GM18507 (cell line): ENCODE measurements at regions not wholly inside any gene's neighbourhood (a gene's known extent, or its start where the extent isn't known, plus 50 kb on each side); places are given as distances from the start of the nearest gene placed in this dataset.
"Not testable (repeated sequence)": the region's sequence is repeated elsewhere in the genome, so short reads cannot be mapped to it uniquely, and the experiment has no call there.

ENCODE experiments used
- DNase-seq: peaks from one replicate; pipeline ENCODE4 v3.0.0; 2011; ENCODE audit warnings: low read depth; ENCODE audit not compliant: insufficient read length; ENCODE audit errors: extremely low spot score
- FAIRE-seq: peaks from 2 replicates; lab custom pipeline; 2011; peaks lifted over from hg19 to GRCh38; lab: Jason Lieb, UNC

- DNase-seq (no peak), FAIRE-seq (no peak)
Observed at GRCh38 chr7:138212314-138212713, 136.1 kb downstream of the AKR1D1 start.

DNA sequence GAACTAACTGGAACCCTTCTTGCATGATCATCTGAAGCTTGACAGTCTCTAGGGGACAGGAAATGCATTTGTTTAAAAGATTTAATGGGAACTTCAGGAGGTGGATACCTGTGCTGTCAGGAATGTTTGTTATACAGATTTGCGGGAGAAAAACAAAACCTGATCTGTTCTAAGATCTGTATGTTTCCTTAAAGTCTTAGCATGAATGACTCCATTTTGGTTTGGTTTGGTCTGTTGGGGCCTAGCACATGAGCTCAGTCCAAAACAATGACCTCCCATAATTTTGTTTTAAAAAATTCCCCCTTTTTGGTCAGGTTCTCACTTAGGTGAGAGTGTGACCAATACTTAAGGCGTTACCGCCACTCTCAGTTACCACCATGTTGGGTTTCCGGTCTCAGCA, 138.7 kb downstream of the AKR1D1 start:
- no peak for FAIRE-seq
- no peak for DNase-seq

DNA sequence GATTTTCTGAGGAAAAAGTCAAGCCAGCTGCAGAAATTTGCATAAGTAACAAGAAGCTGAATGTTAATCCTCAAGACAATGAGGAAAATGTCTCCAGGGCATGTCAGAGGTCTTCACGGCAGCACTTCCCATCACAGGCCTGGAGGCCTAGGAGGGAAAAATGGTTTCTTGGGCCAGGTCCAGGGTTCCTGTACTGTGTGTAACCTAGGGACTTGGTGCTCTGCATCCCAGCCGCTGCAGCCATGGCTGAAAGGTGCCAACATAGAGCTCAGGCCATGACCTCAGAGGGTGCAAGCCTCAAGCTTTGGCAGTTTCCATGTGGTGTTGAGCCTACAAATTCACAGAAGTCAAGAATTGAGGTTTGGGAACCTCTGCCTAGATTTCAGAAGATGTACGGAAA, 144.1 kb downstream of the AKR1D1 start:
- DNase-seq, FAIRE-seq: not testable (repeated sequence)

DNA sequence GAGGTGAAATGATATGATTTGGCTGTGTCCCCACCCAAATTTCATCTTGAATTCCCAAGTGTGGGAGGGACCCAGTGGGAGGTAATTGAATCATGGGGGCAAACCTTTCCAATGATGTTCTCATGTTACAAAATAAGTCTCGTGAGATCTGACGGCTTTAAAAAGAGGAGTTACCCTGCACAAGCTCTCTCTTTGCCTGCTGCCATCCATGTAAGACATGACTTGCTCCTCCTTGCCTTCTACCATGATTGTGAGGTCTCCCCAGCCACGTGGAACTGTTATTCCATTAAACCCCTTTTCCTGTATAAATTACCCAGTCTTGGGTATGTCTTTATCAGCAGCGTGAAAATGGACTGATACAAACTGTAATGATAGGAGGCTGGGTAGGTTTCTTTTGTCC, 145.1 kb downstream of the AKR1D1 start:
- FAIRE-seq, DNase-seq: not testable (repeated sequence)

DNA sequence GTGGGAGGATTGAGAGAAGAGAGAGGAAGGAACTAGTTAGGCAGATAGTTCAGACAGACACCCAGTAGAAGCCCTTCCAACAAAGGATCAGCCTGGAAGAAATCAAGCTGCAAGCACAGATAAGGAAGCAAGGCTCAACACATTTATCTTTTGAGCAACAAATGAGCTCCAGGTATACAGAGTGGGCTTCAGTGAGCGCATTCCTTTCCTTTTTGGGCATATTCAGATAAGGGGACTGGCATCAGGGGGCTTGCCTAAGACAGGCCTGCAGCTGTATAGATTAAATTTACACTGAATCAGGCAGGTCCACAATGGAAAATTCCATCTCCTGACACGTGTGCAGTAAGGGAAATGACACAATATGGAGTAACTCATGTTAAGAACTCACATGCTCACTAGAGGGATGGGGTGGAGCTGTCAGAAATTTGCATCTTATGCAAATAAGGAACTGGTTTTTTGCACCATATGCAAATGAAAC, 147.2 kb downstream of the AKR1D1 start:
- FAIRE-seq (no peak), DNase-seq (no peak)

DNA sequence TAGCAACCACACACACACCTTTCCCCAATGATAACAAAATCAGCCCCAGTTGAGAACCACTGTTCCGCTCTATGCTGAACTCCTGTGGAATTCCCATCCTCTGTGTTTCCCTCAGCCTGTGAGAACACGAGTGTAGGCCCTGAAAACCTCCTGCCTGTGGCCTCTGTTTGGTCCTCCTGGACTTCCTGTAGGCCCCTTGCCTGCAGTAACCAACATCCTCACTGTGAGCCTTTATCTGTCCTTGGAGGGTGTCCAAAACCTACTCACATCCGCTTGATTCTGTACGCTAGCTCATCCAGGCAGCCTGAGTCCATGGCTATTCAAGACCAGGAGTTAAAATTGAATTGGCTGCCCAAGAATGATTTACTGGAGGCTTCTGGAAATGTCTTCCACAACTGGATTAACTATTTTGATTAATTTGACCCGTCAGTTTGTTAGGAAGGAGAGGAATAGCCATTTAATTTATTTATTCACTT, 149.8 kb downstream of the AKR1D1 start:
- no peak for DNase-seq
- FAIRE-seq: no peak

DNA sequence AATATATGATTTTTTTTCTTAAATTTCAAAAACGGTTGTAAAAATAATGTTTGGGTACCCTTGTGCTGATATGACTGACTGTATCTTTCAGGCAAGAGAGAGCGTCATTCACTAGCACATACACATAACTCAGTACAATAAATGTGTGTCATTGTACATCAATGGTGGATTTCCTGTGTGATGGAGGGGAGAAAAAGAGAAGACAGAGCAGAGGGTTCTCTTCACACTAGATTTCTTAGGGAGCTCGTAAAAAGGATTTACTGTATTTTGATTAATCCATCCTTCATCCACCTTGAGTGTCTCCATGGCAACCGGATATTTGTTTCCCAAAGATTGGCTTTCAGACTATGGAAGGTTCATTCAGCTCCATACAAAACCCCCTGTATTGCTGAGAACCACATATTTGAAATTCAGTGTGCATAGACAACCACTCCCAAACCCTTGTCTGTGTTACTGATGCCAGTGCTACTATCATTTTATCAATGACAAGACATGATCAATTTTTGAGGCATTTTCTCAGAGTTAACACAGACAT, 150.6 kb downstream of the AKR1D1 start:
- FAIRE-seq (no peak), DNase-seq (no peak)

DNA sequence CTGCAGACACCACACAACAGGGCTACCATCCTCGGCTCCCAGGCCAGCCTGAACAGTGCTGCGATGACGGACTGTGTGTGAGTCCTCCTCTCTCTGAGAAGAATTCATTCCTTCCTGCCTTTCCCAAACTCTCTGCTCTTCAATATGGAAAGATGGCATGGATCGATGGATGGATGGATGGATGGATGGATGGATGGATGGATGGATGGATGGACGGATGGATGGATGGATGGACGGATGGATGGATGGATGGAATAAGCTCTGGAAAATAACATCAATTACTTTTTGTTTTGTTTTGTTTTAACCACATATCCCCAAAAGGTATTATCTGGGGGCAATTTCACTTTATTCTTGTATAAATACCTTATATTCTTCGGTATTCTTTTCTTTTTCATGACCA, 151.9 kb downstream of the AKR1D1 start:
- DNase-seq: no peak
- no peak for FAIRE-seq

DNA sequence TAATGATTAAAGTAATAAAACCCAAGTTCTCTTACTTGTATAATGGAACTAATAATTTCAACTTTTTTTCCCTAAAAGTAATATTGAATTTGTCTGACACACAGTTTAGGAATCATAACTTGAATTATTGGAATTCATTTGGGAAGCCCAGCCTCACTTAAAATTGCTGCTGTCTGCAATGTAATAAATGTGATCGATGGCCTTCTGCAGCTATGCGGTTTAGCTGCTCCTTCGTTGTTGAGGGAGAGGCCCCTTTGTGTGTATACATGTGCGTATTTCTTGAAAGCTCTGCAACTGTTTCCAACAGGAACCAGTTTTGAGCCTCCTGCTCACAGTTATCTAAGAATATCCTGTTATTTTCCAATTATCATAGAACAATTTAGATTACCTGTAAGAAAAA, 152.5 kb downstream of the AKR1D1 start:
- FAIRE-seq (no peak), DNase-seq (no peak)

DNA sequence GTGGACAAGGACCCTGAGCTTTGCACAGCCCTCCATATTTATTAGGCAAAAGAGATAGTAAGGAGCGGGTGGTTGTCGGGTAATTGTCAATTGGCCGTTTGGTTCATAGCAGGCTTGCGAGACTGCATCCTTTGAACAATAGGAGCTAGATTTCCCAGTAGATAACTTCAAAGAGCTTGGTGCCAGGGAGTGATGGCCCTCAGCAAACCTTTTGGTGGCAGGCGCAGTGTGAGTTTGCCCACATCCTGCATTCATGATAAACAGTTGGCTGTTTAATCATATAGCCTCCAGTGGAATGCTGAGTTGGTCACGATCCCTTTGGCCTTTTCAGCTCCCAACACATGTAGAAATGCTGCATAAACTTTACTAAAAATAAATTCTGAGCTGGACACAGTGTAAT, 156.9 kb downstream of the AKR1D1 start:
- no peak for DNase-seq
- FAIRE-seq: no peak

DNA sequence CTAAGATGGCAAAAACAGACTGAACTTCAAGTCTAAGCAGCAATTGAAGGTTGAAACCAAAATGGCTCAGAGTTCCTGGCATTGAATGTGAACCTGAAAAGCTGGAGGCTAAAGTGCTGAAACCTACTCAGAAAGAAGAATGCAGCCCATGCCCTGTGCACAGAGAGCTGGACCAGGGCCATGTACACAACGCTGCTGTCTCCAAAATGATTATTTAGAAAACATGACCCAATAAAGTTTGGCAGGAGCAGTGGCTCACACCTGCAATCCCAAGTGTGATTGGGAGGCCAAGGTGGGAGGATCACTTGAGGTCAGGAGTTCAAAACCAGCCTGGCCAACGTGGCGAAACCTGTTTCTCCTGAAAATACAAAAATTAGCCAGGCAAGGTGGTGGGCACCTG, 158.9 kb downstream of the AKR1D1 start:
- DNase-seq: no peak
- no peak for FAIRE-seq

- FAIRE-seq: no peak
- no peak for DNase-seq
Observed at GRCh38 chr7:138237995-138238394, 161.7 kb downstream of the AKR1D1 start.

DNA sequence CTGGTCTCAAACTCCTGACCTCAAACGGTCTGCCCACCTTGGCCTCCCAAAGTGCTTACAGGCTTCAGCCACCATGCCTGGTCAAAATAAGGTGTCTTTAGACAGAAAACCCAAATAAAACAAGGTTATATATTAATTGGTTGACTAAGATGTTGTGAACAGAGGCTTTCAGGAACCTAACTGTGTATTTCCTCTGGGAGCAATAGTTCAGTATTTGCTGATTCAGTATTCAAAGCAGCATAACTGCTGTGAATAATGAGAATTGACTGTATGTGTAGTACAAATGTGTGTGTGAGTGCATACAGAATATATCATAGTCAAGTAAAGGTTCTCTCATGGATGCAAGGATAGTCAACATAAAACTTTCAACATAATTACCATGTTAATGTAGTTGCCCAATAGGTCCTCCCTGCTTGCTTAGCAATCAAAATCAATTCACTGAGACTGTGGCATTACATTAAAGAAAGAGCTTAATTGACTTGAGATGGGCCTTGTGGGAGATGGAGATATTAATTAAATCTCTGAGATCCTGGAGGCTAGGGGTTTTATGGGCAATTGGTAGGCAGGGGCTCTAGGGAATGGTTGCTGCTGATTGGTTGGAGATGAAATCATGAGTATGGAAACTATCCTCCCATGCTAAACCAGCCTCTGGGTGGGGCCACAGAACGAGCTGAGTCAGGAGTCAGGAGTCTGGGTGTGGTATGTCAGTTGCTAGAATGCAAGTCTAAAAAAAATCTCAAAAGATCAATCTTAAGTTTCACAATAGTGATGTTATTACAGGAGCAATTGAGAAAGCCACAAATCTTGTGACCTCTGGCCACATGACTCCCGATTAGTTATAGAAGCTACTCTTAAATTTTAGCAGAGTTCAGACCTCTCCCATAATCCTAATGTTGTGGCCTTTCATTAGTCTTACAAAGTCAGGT, 162.7 kb downstream of the AKR1D1 start:
- DNase-seq (no peak), FAIRE-seq (no peak)

DNA sequence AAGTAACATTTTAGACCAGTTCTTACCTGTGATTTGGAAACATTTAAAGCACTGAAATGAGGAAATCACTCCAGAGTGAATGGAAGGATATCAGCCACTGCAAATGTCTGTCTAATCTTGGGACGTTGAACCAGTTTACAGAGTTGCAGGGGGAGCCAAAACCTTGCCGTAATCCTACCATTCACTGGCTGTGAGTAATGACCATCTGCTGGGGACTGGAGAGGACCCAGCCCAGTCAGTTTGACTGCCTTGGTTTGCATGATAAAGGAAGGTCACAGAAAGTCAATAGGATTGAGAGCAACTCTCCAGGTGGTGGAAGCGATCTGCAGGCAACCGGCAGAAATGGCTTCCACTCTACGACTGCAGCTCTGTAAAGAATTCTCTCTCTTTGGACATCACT, 167.2 kb downstream of the AKR1D1 start:
- DNase-seq: no peak
- no peak for FAIRE-seq

DNA sequence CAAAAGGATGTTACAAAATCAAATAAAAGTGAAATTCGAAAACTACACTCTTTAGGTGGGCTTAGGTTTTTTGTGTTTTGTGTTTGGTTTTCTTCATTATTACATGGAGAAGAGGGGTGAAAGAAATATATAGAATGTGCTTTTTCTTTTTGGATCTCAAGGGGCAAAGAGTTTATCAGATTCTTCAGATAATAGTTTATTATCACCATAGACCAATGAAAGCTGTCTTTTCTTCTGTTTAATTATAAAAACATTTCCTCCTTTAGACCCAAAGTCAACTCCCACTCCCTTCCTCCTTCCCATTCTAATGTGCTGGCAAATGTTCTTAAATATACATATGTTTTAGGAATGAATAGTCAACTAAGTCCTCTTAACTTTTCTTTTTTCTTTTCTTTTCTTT, 167.6 kb downstream of the AKR1D1 start:
- DNase-seq (no peak), FAIRE-seq (no peak)

GRCh38 chr7:138244606-138245005, 168.3 kb downstream of the AKR1D1 start:
- no peak for FAIRE-seq

DNA sequence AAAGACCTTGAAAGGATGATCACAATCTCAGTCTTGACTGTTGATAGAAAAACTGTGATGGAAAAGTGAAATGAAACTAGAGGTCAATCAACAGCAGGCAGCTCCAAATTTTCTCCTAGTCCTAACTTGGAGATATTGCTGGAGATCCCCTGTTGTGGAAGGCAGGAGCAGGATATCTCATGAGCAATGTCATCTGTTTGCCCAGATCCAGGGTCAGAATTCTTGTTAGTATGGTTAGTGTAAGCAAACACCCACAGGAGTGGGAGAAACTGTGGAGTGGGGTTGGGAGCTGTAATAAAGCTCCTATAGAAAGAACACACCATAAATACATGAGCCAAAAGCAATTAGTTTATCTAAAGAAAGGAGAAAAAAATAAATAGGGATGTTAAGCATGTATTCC, 169.0 kb downstream of the AKR1D1 start:
- no peak for DNase-seq
- FAIRE-seq: no peak

More at GRCh38 chr7:138244606-138245005, 168.3 kb downstream of the AKR1D1 start:
- DNase-seq: no peak

GRCh38 chr7:138245682-138246081, 169.4 kb downstream of the AKR1D1 start:
- no peak for DNase-seq
- no peak for FAIRE-seq

- FAIRE-seq: no peak
- DNase-seq: no peak
Observed at GRCh38 chr7:138246428-138246827, 170.2 kb downstream of the AKR1D1 start.

DNA sequence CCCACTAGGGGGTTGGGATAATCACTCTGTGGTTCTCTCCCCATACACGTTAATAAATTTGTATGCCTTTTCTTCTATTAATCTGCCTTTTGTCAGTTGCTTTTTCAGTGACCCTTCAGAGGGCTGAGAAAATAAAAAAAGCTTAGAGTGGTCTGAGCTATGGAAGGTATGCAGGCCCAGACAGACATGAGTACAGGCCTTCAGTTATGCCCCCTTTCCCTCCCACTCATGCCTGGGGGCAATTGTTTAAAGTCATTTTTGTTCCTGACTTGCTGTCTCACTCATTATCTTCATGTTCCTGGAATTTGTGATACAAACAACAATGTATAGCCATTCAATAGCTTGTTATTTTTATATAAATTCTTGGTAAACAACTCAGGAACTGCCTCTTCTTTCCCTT, 170.8 kb downstream of the AKR1D1 start:
- FAIRE-seq: no peak
- DNase-seq: no peak
